ENCODE measurements at regions not wholly inside any gene's neighbourhood (a gene's known extent, or its start where the extent isn't known, plus 50 kb on each side); places are given as distances from the start of the nearest gene placed in this dataset.

DNA sequence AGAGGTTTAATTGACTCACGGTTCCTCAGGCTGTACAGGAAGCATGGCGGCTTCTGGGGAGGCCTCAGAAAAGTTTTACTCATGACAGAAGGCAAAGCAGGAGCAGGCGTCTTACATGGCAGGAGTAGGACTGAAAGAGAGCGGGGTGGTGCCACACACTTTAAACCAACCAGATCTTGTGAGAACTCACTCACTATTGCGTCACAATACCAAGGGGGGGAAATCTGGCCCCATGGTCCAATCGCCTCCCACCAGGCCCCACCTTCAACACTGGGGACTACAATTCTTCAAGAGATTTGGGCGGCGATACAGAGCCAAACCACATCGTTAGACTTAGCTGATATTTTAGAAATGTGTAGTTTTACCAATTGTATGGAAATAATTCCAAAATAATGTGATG lies 77.6 kb upstream of the SLC4A10 start:
- TF ChIP-seq, protein P1, sequence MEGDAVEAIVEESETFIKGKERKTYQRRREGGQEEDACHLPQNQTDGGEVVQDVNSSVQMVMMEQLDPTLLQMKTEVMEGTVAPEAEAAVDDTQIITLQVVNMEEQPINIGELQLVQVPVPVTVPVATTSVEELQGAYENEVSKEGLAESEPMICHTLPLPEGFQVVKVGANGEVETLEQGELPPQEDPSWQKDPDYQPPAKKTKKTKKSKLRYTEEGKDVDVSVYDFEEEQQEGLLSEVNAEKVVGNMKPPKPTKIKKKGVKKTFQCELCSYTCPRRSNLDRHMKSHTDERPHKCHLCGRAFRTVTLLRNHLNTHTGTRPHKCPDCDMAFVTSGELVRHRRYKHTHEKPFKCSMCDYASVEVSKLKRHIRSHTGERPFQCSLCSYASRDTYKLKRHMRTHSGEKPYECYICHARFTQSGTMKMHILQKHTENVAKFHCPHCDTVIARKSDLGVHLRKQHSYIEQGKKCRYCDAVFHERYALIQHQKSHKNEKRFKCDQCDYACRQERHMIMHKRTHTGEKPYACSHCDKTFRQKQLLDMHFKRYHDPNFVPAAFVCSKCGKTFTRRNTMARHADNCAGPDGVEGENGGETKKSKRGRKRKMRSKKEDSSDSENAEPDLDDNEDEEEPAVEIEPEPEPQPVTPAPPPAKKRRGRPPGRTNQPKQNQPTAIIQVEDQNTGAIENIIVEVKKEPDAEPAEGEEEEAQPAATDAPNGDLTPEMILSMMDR (IDR thresholded peaks at IDR 0.05 in 8 of 11, conservative IDR thresholded peaks at IDR 0.05 in 3 of 11) = no peak
- TF ChIP-seq POLR2AphosphoS5 (IDR thresholded peaks at IDR 0.05) = no peak
